Liver (tissue), 8 donors: ENCODE measurements at regions not wholly inside any gene's neighbourhood (a gene's known extent, or its start where the extent isn't known, plus 50 kb on each side); places are given as distances from the start of the nearest gene placed in this dataset.
A peak's percentile ranks its signal among the peaks of the same experiment; 100 is the strongest.

ENCODE experiments used
- DNase-seq: peaks from one replicate; pipeline ENCODE4 v3.0.0-alpha.2; 2017; ENCODE audit warnings: low spot score
- H3K27ac ChIP-seq, 2 donors: one replicate each; pipeline ENCODE4 v1.7.0; 2013; ENCODE audit warnings: inconsistent platforms in 2 of 2, low read length in 2 of 2, control low read depth in 1 of 2, low read depth in 1 of 2, mild to moderate bottlenecking in 1 of 2
- H3K27me3 ChIP-seq, 4 donors: one replicate each; pipeline versions ENCODE4 v1.6.1 to v1.7.0; 2013; ENCODE audit warnings: low read length in 3 of 4, inconsistent platforms in 1 of 4, mild to moderate bottlenecking in 1 of 4, moderate library complexity in 1 of 4; ENCODE audit not compliant: control insufficient read depth in 4 of 4, insufficient read depth in 4 of 4
- H3K36me3 ChIP-seq, 4 donors: one replicate each; pipeline versions ENCODE4 v1.6.1 to v1.7.0; 2013; ENCODE audit warnings: low read length in 3 of 4, mild to moderate bottlenecking in 3 of 4, low read depth in 1 of 4, moderate library complexity in 1 of 4; ENCODE audit not compliant: control insufficient read depth in 4 of 4, insufficient read depth in 3 of 4
- H3K4me1 ChIP-seq, 4 donors: one replicate each; pipeline versions ENCODE4 v1.6.1 to v1.7.0; 2013; ENCODE audit warnings: low read length in 3 of 4, mild to moderate bottlenecking in 3 of 4, moderate library complexity in 1 of 4; ENCODE audit not compliant: control insufficient read depth in 4 of 4, insufficient read depth in 4 of 4
- H3K4me3 ChIP-seq, 3 donors: one replicate each; pipeline versions ENCODE4 v1.6.1 to v1.7.0; 2013; ENCODE audit warnings: low read length in 3 of 3, control low read depth in 1 of 3, low read depth in 1 of 3, mild to moderate bottlenecking in 1 of 3
- H3K9ac ChIP-seq, 2 donors: one replicate each; pipeline ENCODE4 v1.7.0; 2013; ENCODE audit warnings: low read length in 2 of 2, mild to moderate bottlenecking in 2 of 2, moderate library complexity in 2 of 2, control low read depth in 1 of 2, low read depth in 1 of 2
- H3K9me3 ChIP-seq, 4 donors: one replicate each; pipeline versions ENCODE4 v1.6.1 to v1.7.0; 2013; ENCODE audit warnings: low read length in 3 of 4; ENCODE audit not compliant: control insufficient read depth in 4 of 4
- CTCF ChIP-seq: fragments of 150-350 bp; IDR thresholded peaks from 2 replicates; pipeline ENCODE4 v1.5.1; 2017; ENCODE audit warnings: improper control_type of control experiment, low read depth, low read length; ENCODE audit not compliant: missing input control
- EGR1 ChIP-seq, 2 donors: IDR thresholded peaks; 2 replicates each; pipeline ENCODE4 v1.6.1; 2016 to 2018; ENCODE audit warnings: antibody characterized with exemption in 2 of 2, low read depth in 2 of 2
- GABPA ChIP-seq, 2 donors: IDR thresholded peaks in 1 of 2; conservative IDR thresholded peaks in 1 of 2; 2 replicates each; pipeline ENCODE4 v1.6.1; 2016; ENCODE audit warnings: antibody characterized with exemption in 2 of 2, mild to moderate bottlenecking in 1 of 2, moderate library complexity in 1 of 2
- HNF4A ChIP-seq, 2 donors: conservative IDR thresholded peaks; 2 replicates each; pipeline ENCODE4 v1.6.1; 2016; ENCODE audit warnings: antibody characterized with exemption in 2 of 2, mild to moderate bottlenecking in 2 of 2
- JUND ChIP-seq, 2 donors: IDR thresholded peaks; 2 replicates each; pipeline ENCODE4 v1.6.1; 2016; ENCODE audit warnings: antibody characterized with exemption in 2 of 2
- MAX ChIP-seq: IDR thresholded peaks from 2 replicates; pipeline ENCODE4 v1.6.1; 2016; ENCODE audit warnings: antibody characterized with exemption
- NR2F2 ChIP-seq: IDR thresholded peaks from 2 replicates; pipeline ENCODE4 v1.6.1; 2016; ENCODE audit warnings: antibody characterized with exemption
- REST ChIP-seq: IDR thresholded peaks from 2 replicates; pipeline ENCODE4 v1.6.1; 2016; ENCODE audit warnings: antibody characterized with exemption, mild to moderate bottlenecking
- SP1 ChIP-seq: IDR thresholded peaks from 2 replicates; pipeline ENCODE4 v1.6.1; 2018; ENCODE audit warnings: antibody characterized with exemption, mild to moderate bottlenecking
- WGBS: extraction: QIAGEN DNeasy Blood & Tissue Kit; methylation state at CpG from one replicate; pipeline ENCODE4 v1.1.7; 2013; 5-methylcytosine and 5-hydroxymethylcytosine counted together
- donor health status: healthy.
- donor health status: healthy.
- donor health status: healthy.
- donor health status: healthy.
- donor health status: healthy.

GRCh38 chr1:208668991-208669390 is 424.8 kb upstream of the PLXNA2 start:
- WGBS: 53% methylated on average over 1 of the region's 1 CpG
- H3K36me3 ChIP-seq: no peaks in the 10 kb centered on the region
- no peak for DNase-seq

GRCh38 chr1:208670778-208671177 is 426.6 kb upstream of the PLXNA2 start:
- Histone ChIP-seq H3K4me3 (no peak overlapping the region), H3K9ac (no peak overlapping the region), H3K27ac (no peak overlapping the region), H3K36me3 (no peaks in the 10 kb centered on the region), H3K4me1 (no peaks in the 10 kb centered on the region), H3K9me3 (no peaks in the 10 kb centered on the region), H3K27me3 (no peaks in the 10 kb centered on the region)
- WGBS: 71% methylated on average over 2 of the region's 2 CpGs
- no peak for DNase-seq
- TF ChIP-seq HNF4A (conservative IDR thresholded peaks at IDR 0.05): no peak
- TF ChIP-seq EGR1 (IDR thresholded peaks at IDR 0.05; ENCODE audit: low read depth in 2 of 2): no peak
- no peak for TF ChIP-seq SP1

More at GRCh38 chr1:208668991-208669390, 424.8 kb upstream of the PLXNA2 start:
- H3K4me3 ChIP-seq: no peak overlapping the region
- H3K27me3 ChIP-seq: no peaks in the 10 kb centered on the region
- H3K9me3 ChIP-seq: no peaks in the 10 kb centered on the region
- TF ChIP-seq REST: peak; percentile 97
- TF ChIP-seq GABPA (IDR thresholded peaks at IDR 0.05 in 1 of 2, conservative IDR thresholded peaks at IDR 0.05 in 1 of 2): no peak
- H3K9ac ChIP-seq: no peak overlapping the region
- H3K4me1 ChIP-seq: no peaks in the 10 kb centered on the region
- no peak overlapping the region for H3K27ac ChIP-seq

- no peaks in the 10 kb centered on the region for H3K27me3 ChIP-seq
- 70% methylated on average over 4 of the region's 4 CpGs for WGBS
- no peaks in the 10 kb centered on the region for H3K36me3 ChIP-seq
- no peak for DNase-seq
- H3K27ac ChIP-seq: no peak overlapping the region
- H3K4me3 ChIP-seq: no peak overlapping the region
- no peaks in the 10 kb centered on the region for H3K4me1 ChIP-seq
- TF ChIP-seq CTCF (no peak), REST (no peak), JUND (IDR thresholded peaks at IDR 0.05) (no peak), MAX (no peak), HNF4A (conservative IDR thresholded peaks at IDR 0.05) (no peak), NR2F2 (no peak)
- H3K9me3 ChIP-seq: no peaks in the 10 kb centered on the region
- no peak overlapping the region for H3K9ac ChIP-seq
Measured at GRCh38 chr1:208681878-208682663, 437.9 kb upstream of the PLXNA2 start.
